ENCODE measurements at regions not wholly inside any gene's neighbourhood (a gene's known extent, or its start where the extent isn't known, plus 50 kb on each side); places are given as distances from the start of the nearest gene placed in this dataset.

DNA sequence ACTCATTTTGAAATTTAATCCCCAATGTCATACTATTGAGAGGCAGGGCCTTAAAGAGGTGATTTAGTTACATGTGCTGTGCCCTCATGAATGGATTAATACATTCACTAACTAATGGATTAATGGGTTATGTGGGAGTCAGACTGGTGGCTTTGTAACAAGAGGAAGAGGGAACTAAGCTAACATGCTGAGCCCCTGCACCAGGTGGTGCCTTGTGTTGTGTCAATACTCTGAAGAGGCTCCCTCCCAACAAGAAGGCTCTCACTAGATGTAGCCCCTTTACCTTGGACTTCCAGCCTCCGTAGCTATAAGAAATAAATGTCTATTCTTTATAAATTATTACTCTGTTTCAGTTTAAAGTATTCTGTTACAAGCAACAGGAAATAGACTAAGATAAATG lies 411.9 kb upstream of the EMCN start:
- Histone ChIP-seq H3K9ac (ENCODE audit: low read length) (no peak overlapping the region), H3K4me2 (ENCODE audit: low read length) (no peak overlapping the region), H3K4me3 (replicated peaks in 1 of 2; ENCODE audit: low read depth in 1 of 2, low read length in 2 of 2) (no peak overlapping the region), H3K79me2 (ENCODE audit: insufficient read depth, low read length) (no peaks in the 10 kb centered on the region), H3K9me2 (ENCODE audit: insufficient read depth) (no peaks in the 10 kb centered on the region), H3K27me3 (ENCODE audit: insufficient read depth, low read length) (no peaks in the 10 kb centered on the region), H3K27ac (ENCODE audit: low read depth, low read length) (no peak overlapping the region), H3K9me3 (ENCODE audit: control insufficient read depth in 1 of 2, insufficient read depth in 1 of 2, low read depth in 1 of 2, low read length in 2 of 2) (no peaks in the 10 kb centered on the region), H4K20me1 (ENCODE audit: insufficient read depth) (no peaks in the 10 kb centered on the region), H2AFZ (ENCODE audit: low read depth, low read length, poor library complexity, severe bottlenecking) (no peak overlapping the region), H3K4me1 (ENCODE audit: control insufficient read depth in 1 of 2, insufficient read depth in 2 of 2, low read length in 2 of 2) (peaks cover 0 to 8% of the 10 kb centered on the region in 2 experiments; a peak in 2 of 4 replicates), H3K36me3 (ENCODE audit: control insufficient read depth in 1 of 2, insufficient read depth in 2 of 2, low read length in 2 of 2) (no peaks in the 10 kb centered on the region)
- BruUV-seq (replicated peaks): no TSS peak
- intact Hi-C loops (cut with micrococcal nuclease): loop anchor here (10.0 kb wide), 1 partner anchor 225 kb away; no protein-coding TSS in a partner anchor
- TF ChIP-seq EZH2phosphoT487 (IDR thresholded peaks at IDR 0.05; ENCODE audit: borderline replicate concordance): no peak
- TF ChIP-seq REST (IDR thresholded peaks at IDR 0.05; ENCODE audit: low read depth): no peak
- TF ChIP-seq CBX3 (IDR thresholded peaks at IDR 0.05; ENCODE audit: low read depth): no peak
- no peak for TF ChIP-seq SRF (IDR thresholded peaks at IDR 0.05; ENCODE audit: low read depth)
- no peak for TF ChIP-seq ATF3 (IDR thresholded peaks at IDR 0.05)
- no peak for TF ChIP-seq ELF1 (IDR thresholded peaks at IDR 0.05; ENCODE audit: borderline replicate concordance, low read depth)
- no peak for TF ChIP-seq ZFX (IDR thresholded peaks at IDR 0.05)
- TF ChIP-seq RAD21 (IDR thresholded peaks at IDR 0.05; ENCODE audit: low read depth): no peak
- no peak for TF ChIP-seq CEBPB (IDR thresholded peaks at IDR 0.05; ENCODE audit: low read depth)
- no peak for TF ChIP-seq YY1 (IDR thresholded peaks at IDR 0.05; ENCODE audit: extremely low read depth, insufficient replicate concordance, low read depth, low read length)
- no peak for TF ChIP-seq POLR2AphosphoS5 (IDR thresholded peaks at IDR 0.05; ENCODE audit: low read depth, low read length)
- no peak for TF ChIP-seq MAX (IDR thresholded peaks at IDR 0.05)
- TF ChIP-seq EZH2 (IDR thresholded peaks at IDR 0.05): no peak
- no peak for TF ChIP-seq SP1 (IDR thresholded peaks at IDR 0.05; ENCODE audit: low read depth)
- ATAC-seq: no peak
- POLR2A ChIA-PET: no interaction called here
- DNase-seq (ENCODE audit: low read depth, low spot score): no peak
- RAD21 ChIA-PET (ENCODE audit: low non-redundant PET in 1 of 2, low total read pairs in 2 of 2, uncharacterized antibody in 2 of 2, unreplicated experiment in 2 of 2): no interaction called here
- CTCF ChIA-PET: no interaction called here
